Limb (tissue), 2 donors: ENCODE measurements at regions not wholly inside any gene's neighbourhood (a gene's known extent, or its start where the extent isn't known, plus 50 kb on each side); places are given as distances from the start of the nearest gene placed in this dataset.

ENCODE experiments used
- DNase-seq, 2 donors: peaks; one replicate each; pipeline ENCODE4 v3.0.0-alpha.2; 2016; ENCODE audit errors: extremely low spot score in 2 of 2

DNA sequence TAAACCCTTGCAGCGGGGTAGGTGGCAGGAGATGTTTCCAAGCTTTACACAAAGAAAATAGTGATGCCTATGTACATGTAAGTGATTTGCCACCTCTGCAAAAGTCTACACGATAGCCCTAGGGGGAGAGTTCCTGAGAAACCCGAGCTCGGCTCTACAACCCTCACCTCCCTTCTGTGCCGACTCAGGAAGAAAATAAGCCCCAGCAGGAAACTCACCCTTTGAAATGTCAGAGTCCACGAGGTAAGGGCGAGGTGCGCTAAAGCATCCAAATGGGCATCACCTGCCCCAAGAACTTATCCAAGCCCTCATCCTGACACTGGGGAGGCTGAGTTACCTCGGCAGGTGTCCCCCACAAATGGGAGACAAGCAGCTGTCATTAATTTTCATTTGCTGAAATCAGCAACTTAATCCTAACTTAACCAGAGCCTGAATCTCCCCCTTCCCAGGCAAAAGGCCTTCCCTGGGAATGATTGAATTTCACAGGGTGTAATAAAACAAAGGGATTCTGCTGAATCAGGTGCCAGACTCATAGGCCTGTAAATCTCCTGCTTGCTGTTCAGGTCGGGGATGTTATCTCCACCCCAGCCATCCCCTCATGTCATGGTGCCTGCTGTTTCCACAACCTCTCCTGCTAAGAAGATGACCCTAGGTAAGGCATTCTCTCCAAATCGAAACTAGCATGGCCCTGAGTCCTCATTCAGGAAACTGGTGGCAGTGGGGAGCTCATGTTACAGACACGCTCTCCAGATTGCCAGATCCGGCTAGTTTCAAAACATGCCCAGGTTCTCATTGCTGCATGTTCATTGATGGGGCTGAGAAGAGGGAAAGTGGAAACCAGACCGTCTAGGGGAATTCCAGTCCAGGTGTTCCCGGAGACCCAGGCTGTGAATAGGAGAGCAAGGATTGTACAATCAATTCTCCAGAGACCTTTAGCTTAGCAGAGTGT lies 105.3 kb upstream of the KIRREL3 start:
- peak; percentile 49 to 54 for DNase-seq

DNA sequence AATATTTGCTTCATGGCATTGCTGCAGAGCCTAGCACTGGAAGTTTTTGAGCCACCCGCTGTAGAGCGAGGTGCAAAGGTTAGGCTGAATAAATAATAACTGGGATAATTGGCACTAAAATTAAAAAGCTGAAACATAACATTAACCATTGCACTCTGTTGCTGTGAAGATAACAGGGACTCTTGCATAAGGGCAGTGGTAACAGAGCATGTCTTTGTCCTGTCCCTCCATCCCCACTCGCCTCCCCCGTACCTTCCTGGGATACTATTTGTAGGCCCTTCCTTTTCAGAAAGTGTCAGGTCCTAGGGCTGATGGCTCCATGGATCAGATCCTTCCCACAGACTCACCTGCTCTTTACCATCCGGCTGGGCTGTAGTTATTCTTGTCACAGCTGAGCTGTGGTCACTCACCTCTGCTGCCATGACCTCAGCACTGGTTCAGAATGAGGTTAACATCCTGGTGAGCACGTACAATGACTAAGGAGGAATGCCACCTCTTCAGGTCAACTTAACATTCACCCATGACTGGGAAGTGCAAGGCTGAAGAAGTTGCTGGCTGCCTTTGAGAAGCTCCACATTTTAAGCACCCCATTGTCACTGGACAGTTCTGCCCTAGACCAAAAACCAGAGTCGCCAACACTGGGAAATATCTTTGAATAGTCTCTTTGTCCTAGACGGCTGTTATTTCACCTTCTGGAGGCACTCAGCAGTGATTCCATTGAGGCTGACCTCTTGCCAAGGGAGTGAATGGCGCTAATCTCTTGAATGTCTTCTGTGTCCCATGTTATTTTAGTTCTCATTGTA lies 103.2 kb upstream of the KIRREL3 start:
- no peak for DNase-seq

DNA sequence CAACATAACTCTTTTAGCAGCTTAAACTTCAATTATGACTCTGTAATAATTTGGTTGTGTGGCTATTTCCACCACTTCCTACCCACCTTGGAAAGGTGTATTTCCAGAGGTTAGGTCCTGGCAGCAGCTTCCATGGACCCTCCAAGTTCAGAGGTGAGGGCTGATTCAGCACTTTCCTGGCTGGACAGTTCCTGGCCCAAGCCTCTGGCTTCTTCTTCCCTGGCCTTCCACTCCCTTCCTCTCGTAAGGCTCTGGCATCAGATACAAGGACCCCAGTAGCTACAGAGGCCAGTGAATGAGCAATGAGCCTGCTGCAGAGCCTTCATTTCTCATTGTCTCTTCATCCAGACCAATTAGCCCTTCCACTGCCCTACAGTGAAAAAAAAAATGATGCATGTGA lies 98.1 kb upstream of the KIRREL3 start:
- no peak for DNase-seq

DNA sequence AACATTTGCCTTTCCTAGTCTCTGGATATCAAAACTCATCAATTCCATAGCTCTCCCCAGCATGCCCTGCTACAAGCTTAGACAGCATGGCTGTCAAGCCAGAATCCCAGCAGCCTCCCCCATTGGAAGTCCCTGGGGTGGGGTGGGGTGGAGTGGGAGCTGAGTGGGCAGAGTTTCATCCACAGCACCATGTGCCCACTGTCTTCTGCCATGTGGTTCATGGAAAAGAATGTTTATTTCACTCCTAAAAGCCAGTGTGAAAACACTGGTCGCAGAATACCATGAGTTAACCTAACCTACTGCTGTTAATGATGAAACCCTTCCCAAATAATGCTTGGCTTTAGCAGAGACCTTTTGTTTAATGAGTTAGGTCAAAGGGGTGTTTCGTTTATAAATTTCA lies 80.2 kb upstream of the KIRREL3 start:
- no peak for DNase-seq

DNA sequence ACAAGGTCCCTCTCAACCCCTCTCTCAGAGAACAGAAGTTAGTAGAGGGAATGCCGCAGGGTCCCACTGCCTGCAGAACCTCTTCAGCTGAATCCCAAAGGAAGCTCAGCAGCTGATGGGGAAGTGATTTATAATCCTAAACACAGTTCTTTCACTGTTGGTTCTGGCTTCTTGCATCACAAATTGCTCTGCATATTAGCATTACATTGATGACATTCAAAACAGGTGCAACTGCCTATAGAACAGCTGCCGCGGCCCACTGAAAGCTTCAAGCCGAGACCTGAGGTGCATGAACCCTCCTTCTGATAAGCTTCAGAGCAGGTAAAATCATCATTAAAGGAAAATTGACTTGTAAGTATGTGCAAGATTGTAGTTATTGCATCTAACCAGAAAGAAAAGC lies 75.2 kb upstream of the KIRREL3 start:
- no peak for DNase-seq

DNA sequence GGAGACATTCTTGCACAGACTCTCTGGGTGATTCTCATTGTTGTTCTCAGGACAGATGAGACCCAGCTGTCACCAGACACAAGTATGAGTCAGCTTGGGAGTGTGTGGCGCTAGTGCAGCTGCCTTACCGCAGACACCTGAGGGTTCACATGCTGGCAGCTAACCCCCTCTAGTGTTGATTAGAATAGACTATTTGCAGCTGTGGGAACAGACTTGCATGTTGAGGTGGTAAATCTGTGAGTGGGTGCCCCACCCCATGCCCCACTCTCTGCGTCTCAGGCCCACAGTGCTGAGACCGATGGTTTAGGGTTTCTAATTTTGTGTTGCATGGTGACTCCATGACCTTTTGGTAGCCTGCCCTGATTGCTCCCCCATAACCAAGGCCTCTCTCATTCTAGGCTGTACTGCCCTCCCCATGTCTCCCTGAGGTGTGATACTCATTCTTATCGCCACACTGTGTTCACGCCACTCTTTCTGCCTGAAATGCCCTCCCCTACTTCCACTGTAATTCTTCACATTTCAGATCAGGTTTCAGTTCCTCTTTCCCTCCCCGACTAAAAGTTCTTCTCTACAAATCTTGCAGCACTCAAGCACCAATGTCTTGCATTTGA lies 73.7 kb upstream of the KIRREL3 start:
- peak in 1 of 2 donors; percentile 23 for DNase-seq

DNA sequence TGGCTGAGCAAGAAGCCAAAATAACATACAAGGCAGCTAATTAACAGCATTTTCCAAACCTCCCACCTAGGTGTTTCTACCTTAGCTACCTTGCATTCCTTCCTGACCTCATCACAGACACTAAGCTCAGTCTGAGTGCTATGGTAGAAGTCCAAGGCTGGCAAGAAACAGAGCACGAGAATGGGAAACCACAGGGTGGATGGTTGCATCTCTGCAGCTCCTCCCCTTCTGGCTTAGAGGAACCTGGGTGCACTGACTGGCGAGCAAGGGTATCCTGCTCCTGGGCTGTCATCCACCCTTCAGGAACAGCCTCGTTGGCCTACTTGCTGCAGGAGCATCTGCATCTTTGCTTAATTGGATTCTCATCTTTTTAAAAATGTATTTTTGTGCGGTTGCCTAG lies 73.1 kb upstream of the KIRREL3 start:
- no peak for DNase-seq

DNA sequence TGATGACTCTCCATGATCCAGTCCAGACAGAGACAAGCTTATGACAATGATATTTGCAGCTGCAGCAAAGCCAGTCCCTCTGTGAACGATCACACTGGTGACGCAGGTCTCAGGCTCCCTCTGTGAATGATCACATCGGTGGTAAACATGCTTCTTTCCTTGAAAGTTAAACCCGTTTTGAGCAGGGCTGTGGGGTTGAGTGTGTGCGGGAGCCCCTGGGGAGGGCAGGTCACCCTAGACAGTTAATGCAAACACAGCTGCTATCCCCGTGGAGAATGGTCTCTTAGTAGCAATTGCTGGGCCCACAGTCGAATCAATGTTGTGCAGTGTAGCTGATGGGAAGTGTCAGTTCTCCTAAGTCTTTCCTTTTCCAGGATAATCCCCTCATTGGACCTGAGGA lies 71.0 kb upstream of the KIRREL3 start:
- no peak for DNase-seq

DNA sequence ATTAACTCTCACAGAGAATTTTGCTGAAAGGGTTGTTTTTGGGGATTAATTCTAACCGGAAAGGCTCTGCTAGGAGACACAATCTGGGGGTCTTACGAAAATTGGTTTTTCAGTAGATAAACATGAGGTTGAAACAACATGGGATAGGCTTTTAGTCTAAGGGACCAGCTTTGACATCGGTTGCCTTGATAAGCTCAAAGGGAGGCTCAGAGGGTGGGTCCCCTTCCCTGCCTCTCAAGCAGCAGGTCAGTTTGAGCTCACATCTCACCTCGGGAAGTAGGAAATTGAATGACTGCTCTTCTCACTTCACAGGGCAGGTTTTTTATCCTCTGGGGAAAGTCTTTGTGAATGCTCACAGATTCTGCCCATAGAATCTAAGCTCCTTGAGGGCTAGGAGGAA lies 70.2 kb upstream of the KIRREL3 start:
- DNase-seq = no peak

DNA sequence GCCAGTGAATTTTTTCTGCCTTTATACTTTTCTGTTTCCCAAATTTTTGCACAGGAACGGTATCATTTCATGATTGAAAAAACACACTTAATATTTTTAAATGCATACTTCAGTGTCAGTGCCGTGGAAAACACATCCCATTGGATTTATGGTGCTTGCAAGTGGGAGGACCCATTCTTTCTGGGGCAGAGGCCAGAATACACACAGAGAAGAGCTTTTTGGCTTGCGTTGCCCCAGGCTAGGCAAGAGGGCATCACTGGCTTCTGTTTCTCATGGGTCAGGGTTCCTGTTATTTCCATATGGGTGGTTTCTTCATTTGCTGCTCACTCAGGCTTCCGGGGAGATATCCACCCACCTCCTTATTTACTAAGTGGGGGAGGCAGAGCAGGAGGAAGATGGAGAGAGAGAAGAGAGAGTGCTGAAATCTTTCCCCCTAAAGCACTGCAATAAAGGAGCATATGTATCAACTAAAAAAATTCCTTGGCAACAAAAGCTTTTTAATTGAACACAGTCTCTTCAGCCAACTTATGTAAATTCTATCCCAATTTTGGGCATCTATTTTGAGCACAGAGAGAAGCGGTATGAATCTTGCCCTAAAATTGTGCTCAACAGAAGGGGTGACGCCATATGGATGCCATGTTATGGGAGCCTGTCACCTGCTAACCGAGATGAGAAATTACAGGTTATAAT lies 66.0 kb upstream of the KIRREL3 start:
- DNase-seq = no peak

DNA sequence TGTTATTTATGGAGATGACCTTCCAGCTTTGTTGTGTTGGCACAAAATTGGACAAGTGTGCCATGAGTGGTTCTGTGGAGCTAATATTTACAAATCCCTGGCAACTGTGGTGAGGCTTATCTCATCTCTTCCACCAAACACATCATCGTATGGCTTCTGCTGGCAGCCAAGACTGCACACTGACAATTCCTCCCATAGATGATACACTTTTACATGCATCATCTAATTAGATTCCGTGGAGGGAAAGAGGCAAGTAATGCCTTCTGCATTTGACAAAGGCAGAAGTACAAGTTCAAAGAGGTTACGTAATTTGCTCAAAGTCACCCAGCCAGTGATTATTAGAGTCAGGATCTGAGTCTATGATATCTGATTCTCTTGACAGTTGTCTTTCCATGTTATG lies 62.7 kb upstream of the KIRREL3 start:
- no peak for DNase-seq

DNA sequence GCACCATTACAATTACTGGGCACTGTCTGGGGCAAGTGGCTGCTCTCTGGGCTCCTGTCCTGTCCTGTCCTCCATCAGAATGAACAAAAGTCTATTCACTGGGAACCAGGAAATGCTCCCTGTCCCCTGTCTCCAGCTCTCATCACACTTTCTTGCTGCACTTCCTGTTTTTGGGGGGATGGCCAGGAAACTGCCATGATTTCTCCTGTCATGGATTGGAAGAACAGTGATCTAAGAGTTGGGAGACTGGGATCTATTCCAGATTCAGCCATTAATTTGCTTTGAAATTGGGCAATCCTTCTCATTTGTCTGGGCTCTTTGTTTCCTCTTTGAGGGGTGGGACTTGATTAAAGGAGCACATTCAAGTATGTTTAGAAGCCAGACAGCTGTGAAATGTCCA lies 61.4 kb upstream of the KIRREL3 start:
- DNase-seq = no peak

DNA sequence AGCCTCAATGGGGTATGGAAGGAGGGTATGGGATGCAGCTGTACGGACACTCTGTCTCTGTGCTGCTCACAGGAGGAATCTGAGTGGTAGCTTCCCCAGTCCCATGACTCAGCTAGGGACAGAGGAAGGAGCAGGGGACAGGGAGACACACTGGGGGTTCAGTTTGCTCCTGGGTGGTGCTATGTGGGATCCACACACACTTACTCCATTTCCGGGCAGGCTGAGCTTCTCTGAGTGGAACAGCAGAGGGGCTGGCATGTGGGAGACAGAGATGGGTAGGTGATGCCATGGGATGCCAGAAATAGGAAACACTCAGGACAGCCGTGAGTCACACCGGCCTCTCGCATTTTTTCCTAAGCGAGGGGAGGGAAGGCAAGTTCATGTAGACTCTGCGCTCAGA lies 59.2 kb upstream of the KIRREL3 start:
- DNase-seq = no peak

DNA sequence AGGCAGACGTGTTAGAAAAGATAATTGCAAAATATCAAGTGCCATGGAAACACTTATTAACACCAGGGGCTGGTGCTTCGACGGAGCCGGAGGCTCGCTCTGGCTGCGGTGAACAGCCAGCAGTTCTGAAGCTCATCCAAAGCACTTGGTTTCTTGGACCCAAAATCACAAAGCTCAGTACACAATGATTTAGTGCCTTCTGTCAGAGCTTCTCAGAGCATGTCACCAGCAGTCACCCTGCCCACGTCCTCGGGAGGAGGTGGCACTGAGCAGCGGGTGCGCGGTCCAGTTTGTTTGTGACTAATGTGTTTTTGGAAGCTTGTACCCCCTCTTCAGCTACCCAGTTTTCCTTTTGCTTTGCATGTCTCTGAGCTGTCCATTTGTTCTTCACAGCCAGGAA lies 58.7 kb upstream of the KIRREL3 start:
- no peak for DNase-seq

DNA sequence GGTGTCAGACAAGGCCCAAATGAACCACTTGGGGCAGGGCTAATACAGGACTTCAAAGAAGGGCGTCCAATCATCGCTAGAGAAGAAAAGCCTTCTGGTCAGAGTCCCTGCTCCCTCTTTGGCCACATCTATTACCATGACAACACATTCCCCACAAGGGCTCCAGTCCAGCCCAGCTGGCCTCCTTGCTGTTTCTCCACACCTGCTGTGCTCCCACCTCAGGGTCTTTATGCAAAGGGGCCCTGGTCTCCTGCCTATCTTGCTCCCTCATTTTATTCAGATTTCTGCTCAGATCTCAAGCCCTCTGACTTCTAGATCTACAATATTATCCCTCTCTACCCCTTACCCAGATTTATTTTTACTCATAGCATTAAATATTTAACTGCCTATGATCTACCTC lies 58.0 kb upstream of the KIRREL3 start:
- DNase-seq = no peak

DNA sequence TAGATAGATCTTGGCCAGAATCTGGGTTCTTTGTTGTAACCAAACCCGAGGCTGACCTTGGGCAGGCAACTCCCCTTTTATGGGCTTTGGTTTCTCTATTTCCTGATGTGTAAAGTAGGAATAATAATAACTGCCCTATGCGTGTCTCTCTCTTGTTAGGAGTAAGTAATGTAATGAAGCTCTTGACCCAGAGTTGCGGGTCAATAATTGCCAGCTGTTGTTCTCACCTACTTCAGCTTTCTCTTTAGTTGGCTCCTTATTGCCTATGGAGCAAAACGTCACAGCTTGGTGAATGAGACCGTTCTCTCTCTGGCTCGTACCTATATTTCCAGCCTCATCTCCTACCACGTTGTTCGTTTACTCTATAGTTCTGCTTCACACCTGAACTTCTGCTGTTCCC lies 56.6 kb upstream of the KIRREL3 start:
- no peak for DNase-seq

DNA sequence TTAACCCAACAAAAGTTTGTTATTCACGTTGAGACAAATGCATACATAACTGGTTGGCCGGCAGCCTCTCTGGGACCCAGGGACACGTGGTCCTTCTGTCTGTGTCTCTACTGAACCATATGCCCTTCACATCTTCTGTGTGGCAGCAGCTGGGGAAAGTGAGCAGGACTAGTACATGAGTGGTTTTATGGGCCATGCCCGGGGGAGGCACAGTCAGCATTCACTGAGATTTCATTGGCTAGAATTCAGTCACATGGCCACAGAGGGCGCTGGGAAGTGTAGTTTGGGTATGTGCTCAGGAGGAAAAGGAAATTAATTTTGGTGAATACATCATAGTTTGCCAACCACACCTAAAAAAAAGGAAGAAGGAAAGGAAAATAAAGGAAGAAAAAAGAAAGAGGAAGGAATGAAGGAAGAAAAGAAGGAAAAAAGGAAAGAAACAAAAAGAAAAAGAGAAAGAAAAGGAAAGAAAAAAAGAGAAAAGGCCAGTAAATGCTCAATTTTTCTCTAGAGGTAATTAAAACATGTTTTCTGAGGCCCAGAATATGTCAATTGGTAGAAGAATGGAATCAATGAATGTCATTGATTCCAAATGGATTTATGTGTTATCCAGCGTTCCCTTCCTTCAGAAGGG lies 55.9 kb upstream of the KIRREL3 start:
- DNase-seq = no peak

DNA sequence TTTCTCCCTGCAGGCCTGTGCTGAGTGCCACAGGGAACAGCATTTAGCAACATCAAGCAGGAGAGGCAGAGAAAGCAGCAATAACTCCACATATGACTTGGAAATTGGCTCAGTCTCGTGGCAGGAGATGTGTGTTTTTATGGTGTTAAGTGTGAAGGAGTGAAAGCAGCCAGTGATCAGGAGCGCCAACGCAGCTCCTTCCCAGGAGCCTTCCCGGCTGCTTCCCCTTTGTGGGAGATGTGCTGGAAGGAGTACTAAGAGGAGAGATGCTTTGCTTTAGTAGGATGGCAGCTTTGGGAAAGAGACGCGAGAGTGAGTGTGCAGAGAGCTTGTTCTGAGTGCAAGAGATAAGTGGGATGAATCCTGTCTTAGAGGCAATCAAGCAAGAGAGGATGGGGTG lies 54.7 kb upstream of the KIRREL3 start:
- no peak for DNase-seq

DNA sequence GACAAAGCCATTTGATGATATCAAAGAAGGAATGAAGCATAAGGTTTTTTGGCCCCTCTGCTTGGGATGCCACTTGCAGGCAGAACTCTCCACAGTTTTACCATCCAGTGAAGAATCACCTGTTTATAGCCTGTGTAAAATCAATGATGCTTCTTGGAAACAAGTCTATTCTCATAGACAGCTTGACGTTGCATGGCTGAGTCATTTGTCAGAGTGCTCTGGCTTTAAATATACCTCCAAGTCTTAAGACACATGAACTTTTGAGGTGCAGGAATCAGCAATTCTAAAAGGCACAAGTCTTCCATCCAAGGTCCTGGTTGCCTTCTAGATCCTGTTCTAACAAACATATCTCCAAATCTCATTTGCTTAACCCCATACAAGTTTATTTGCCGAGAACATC lies 53.6 kb upstream of the KIRREL3 start:
- no peak for DNase-seq

DNA sequence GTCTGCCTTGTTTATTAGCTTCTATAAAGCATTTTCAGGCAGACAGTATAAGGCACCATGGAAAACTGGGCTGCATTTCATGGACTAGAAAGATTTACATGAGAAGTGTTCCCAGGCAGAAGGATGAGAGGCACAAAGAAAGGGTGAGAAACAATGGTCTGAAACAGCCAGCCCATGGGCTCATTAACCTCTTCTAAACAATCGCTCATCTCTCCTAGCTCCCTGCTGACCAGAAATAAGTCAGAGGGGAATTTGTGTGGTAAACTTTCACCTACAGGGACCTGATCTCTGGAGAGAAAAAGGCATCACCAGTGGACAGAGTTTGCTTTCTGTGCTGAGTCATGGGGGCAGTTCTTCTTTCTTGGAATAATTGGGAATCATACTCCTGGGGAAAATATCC lies 51.8 kb upstream of the KIRREL3 start:
- DNase-seq = no peak
